Activated T-cell treated with anti-CD3 and anti-CD28 coated beads, Interleukin-2, amount 50 U/mL, for 72 hours (primary cell): ENCODE measurements at regions not wholly inside any gene's neighbourhood (a gene's known extent, or its start where the extent isn't known, plus 50 kb on each side); places are given as distances from the start of the nearest gene placed in this dataset.

Experiments
- ATAC-seq, 2 donors: fragments of 150-1000 bp; cut with Tn5 transposase; replicated peaks in 1 of 2; 2 replicates each; pipeline ENCODE4 v1.10.0; 2021; ENCODE audit warnings: moderate library complexity in 2 of 2, mild to moderate bottlenecking in 1 of 2
- DNase-seq, 2 donors: peaks; one replicate each; pipeline ENCODE4 v3.0.0; 2021 to 2022; ENCODE audit warnings: mixed read lengths in 1 of 2
- H3K27ac Mint-ChIP-seq: one replicate; pipeline ENCODE4 v1.8.0; 2022; ENCODE audit warnings: mild to moderate bottlenecking, moderate library complexity, mixed read lengths
- H3K27me3 Mint-ChIP-seq: one replicate; pipeline ENCODE4 v1.8.0; 2022; ENCODE audit warnings: low read depth, mixed read lengths
- H3K36me3 Mint-ChIP-seq, 2 donors: one replicate each; pipeline ENCODE4 v1.8.0; 2022; ENCODE audit warnings: mixed read lengths in 2 of 2, mild to moderate bottlenecking in 1 of 2; ENCODE audit not compliant: insufficient read depth in 2 of 2
- H3K4me1 Mint-ChIP-seq: one replicate; pipeline ENCODE4 v1.8.0; 2022; ENCODE audit warnings: low read depth, mixed read lengths
- H3K4me3 Mint-ChIP-seq, 2 donors: one replicate each; pipeline ENCODE4 v1.8.0; 2022; ENCODE audit warnings: mild to moderate bottlenecking in 2 of 2, mixed read lengths in 2 of 2, moderate library complexity in 2 of 2
- H3K9me3 Mint-ChIP-seq, 2 donors: one replicate each; pipeline ENCODE4 v1.8.0; 2022; ENCODE audit warnings: mixed read lengths in 2 of 2

DNA sequence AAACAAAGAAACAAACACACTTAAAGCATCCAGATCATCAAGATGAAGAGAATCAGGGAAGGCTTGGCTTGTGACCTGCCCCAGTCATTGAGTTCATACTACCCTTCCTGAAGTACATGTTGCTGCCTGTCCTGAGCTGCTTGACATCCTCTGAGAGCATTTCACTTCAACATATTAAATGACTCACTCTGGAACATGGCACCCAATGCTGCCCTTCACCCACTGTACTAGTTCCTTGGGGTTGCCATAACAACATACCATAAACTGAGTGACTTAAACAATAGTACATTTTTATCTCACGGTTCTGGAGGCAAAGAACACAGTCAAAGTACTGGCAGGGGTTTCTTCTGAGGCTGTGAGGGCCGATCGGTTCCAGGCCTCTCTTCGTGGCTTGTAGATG lies 371.3 kb downstream of the RNF144A start:
- no peaks in the 10 kb centered on the region for H3K36me3 Mint-ChIP-seq

DNA sequence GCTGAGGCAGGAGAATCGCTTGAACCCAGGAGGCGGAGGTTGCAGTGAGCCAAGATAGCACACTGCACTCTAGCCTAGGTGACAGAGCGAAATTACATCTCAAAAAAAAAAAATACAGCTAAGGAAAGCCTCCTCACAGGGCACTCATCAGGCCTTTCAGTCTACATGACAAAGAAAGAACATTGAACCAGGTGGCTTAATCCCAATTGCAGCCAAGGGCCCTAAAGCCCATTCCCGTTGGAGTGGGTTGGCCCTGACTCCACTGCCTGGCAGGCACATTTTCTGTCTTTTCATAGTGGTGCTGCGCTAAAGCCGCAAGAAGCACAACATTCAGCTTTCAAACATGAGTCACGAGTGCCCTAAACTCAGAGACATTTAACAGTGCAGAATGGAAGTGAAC lies 372.5 kb downstream of the RNF144A start:
- no peak for DNase-seq
- no peak overlapping the region for H3K27ac Mint-ChIP-seq

More for the DNA sequence above, 371.3 kb downstream of the RNF144A start:
- H3K4me3 Mint-ChIP-seq, result no peak overlapping the region
- H3K4me1 Mint-ChIP-seq, result no peaks in the 10 kb centered on the region
- no peaks in the 10 kb centered on the region for H3K9me3 Mint-ChIP-seq
- no peak for ATAC-seq
- H3K27me3 Mint-ChIP-seq, result peaks cover 4% of the 10 kb centered on the region
- no peak for DNase-seq
- H3K27ac Mint-ChIP-seq, result no peak overlapping the region

DNA sequence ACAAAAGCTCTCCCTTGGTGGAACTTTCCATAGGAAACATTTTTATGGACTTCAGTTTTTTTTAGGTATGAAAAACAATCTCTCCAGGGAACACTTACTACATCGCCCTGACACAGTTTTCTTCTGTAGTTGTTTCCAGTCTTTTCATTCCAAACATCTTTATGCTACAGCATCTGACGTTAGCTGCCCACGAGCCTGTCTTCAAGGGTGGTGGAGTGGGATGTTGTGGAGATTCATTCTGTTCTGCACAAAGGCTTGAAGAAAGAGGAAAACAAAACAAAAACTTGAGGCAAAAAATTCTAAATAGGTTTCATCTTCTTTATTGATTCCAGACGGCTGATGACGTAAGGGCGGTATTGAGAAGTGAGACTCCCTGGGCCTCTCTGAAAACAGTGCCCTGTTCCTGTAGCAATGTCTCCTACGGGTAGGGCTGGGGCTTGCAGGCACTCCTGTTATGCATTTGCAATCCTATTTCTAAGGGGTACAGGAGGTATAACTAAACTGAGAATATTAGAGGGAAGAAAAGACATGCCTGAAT lies 375.0 kb downstream of the RNF144A start:
- no peak overlapping the region for H3K4me3 Mint-ChIP-seq

More for the DNA sequence above, 372.5 kb downstream of the RNF144A start:
- Mint-ChIP-seq H3K9me3 (no peaks in the 10 kb centered on the region), H3K4me3 (no peak overlapping the region), H3K27me3 (peaks cover 9% of the 10 kb centered on the region), H3K4me1 (no peaks in the 10 kb centered on the region), H3K36me3 (no peaks in the 10 kb centered on the region)
- no peak for ATAC-seq

DNA sequence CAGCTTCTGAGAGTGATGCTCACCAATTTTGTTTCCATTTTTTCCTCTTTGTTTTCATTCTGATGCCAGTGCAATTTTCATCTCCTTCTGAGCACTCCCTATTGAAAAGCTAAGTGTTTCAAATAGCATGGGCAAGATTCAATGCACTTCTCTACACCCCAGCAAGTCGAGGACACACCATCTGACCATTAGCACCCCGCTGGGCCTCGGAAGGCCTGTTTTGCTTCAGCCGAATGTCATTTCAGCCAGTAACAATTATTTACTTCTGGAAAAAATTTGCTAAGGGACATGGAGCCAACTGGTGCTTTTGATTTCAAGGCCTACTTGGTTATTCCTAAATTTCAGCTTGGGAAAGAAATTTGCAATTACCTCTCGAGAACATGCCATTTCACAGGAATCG lies 392.4 kb downstream of the RNF144A start:
- H3K36me3 Mint-ChIP-seq, result no peaks in the 10 kb centered on the region
- ATAC-seq, result no peak
- DNase-seq, result no peak
- peaks cover 15% of the 10 kb centered on the region for H3K27me3 Mint-ChIP-seq
- no peak overlapping the region for H3K4me3 Mint-ChIP-seq
- no peak overlapping the region for H3K27ac Mint-ChIP-seq
- H3K9me3 Mint-ChIP-seq, result no peaks in the 10 kb centered on the region
- H3K4me1 Mint-ChIP-seq, result no peaks in the 10 kb centered on the region

More for the DNA sequence above, 375.0 kb downstream of the RNF144A start:
- ATAC-seq (no peak), DNase-seq (no peak)
- Mint-ChIP-seq H3K9me3 (no peaks in the 10 kb centered on the region), H3K4me1 (no peaks in the 10 kb centered on the region), H3K27ac (no peak overlapping the region), H3K27me3 (peaks cover 9% of the 10 kb centered on the region), H3K36me3 (no peaks in the 10 kb centered on the region)

DNA sequence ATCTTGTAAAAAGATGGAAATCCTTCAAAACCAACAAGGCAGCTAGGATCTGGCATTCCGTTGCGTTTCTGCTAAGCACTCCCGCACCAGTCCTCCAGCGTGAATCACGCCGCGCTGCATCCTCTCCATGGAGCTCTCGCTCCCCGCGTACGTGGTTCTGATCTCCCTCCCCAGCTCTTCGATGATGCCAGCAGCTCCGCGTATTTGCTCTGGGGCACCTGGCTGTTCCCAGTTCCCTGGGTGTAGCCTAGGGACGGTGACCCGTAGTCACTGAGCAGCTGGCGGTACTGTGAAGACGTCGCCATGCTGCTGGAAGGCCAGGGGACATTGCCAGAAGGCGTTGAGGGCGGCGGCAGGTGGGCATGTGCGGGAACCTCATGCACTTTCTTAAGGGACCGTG lies 407.5 kb downstream of the RNF144A start:
- Mint-ChIP-seq H3K27ac (no peak overlapping the region), H3K4me1 (no peaks in the 10 kb centered on the region), H3K27me3 (peaks cover 13% of the 10 kb centered on the region), H3K9me3 (no peaks in the 10 kb centered on the region), H3K36me3 (no peaks in the 10 kb centered on the region), H3K4me3 (no peak overlapping the region)
- no peak for ATAC-seq
- DNase-seq, result no peak

DNA sequence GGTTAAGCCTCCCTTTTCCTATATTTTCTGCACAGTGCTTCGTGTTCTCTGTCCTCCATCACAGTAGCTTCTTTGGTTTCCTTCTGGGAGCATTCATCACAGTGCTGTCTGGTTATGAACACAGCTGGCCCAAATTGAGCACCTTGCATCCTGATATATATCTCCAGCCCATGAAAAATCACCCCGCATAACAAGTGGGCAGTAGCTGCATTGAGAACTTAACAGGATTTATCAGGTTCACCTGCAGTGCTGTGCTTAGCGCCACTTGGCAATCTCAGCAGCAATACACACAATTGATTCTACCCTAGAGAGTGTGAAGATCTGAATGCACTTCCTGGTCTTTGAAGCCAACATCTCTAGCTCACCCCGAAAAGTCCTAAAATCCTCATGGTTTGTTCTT lies 408.0 kb downstream of the RNF144A start:
- Mint-ChIP-seq H3K9me3 (no peaks in the 10 kb centered on the region), H3K27ac (no peak overlapping the region), H3K27me3 (peaks cover 13% of the 10 kb centered on the region), H3K4me1 (no peaks in the 10 kb centered on the region), H3K4me3 (no peak overlapping the region), H3K36me3 (no peaks in the 10 kb centered on the region)
- no peak for ATAC-seq
- no peak for DNase-seq

DNA sequence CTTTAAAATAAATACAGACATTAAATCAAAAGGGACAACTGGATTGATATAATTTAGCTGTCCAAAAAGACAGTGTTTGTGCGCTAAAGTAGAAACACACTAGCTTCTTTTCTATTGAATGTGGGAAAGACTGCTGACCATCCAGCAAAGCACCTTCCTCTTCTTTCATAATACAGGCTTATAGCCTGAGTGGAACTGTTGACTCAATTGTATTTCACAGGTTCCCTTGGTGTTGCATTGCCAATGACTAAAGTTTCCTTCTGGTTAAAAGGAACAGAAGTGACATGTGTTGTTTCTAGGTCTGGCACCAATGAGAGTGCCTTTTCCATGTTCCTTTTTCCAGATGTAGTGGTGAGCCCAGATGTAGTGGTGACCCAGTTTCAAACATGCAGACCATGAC lies 412.3 kb downstream of the RNF144A start:
- peak in 1 of 2 donors; percentile 19 for ATAC-seq
- H3K27me3 Mint-ChIP-seq, result peaks cover 13% of the 10 kb centered on the region

DNA sequence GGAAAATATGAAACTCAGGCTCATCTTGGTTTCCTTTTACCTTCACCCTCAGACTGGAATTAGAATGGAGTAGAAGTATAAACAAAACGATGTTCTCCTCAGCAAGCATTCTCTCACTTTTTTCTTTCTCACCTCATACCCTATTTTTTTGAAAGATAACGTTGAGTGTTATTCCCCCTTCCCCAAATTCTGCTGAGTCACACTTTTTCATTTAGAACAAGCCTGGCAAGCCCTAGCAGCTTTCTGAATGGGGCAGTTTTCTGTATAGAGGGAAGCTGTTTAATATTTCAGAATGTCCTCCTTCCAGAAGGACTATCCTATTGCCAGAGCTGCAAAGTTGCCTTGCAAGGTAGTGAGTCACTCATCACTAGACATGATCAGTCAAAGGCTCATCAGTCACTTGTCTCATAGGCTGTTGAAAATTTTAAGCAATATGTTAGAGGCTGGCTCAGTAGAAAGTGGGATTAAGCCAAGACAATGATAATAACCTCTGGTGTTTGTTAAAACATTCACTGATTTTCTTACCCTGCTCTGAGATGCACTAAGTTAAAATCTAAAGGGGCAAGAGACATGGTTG lies 416.1 kb downstream of the RNF144A start:
- ATAC-seq (no peak), DNase-seq (no peak)
- Mint-ChIP-seq H3K27ac (no peak overlapping the region), H3K4me3 (no peak overlapping the region), H3K36me3 (no peaks in the 10 kb centered on the region), H3K4me1 (no peaks in the 10 kb centered on the region), H3K27me3 (peaks cover 18% of the 10 kb centered on the region), H3K9me3 (no peaks in the 10 kb centered on the region)

More for the DNA sequence above, 412.3 kb downstream of the RNF144A start:
- Mint-ChIP-seq H3K27ac (no peak overlapping the region), H3K4me1 (no peaks in the 10 kb centered on the region), H3K36me3 (no peaks in the 10 kb centered on the region), H3K4me3 (no peak overlapping the region), H3K9me3 (no peaks in the 10 kb centered on the region)
- no peak for DNase-seq

DNA sequence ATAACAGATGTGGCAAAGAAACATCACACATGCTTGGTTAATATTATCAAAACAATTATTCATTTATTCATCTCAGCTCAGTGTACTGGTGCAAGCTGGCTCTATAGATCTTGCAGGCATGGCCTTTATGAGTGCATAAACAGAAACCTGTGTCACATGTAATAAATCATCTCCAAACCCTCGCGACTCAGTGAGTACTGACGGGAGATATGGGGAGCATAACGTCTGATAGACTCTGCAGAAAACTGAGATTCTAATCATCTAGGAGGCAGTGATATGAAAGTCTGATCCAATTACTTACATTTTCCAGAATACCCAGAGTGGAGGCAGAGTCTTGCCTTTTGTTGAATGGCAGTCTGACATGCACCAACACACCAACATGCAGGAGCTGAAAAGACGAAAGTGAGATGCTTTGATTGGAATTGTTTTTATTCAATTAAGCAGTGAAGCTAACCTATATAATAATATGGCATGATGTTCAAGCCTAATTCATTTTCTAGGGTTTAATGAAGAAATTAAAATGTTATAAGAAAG lies 416.8 kb downstream of the RNF144A start:
- Mint-ChIP-seq H3K27me3 (peaks cover 18% of the 10 kb centered on the region), H3K4me3 (no peak overlapping the region), H3K36me3 (no peaks in the 10 kb centered on the region), H3K4me1 (no peaks in the 10 kb centered on the region), H3K9me3 (peaks cover 0 to 2% of the 10 kb centered on the region in 2 donors), H3K27ac (no peak overlapping the region)
- DNase-seq, result no peak
- ATAC-seq, result no peak

DNA sequence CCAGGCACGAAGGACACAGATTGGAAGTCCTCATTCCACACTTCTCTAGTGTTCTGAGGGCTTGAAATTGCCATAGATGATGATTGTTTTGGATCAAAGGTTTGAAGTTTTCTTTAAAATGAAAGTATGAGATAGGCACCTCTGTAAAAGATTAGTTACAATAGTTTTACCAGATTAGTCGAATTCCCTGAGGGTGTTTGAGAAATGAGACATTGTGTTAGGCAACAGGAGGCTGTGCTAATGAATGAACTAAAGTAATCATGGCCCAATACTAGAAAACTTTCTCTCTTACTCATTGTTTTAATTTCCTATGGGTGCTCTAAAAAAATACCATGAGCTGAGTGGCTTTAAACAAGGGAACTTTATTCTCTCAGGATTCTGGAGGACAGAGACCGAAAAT lies 421.7 kb downstream of the RNF144A start:
- H3K9me3 Mint-ChIP-seq, result peaks cover 0 to 2% of the 10 kb centered on the region in 2 donors
- no peaks in the 10 kb centered on the region for H3K36me3 Mint-ChIP-seq
- no peaks in the 10 kb centered on the region for H3K4me1 Mint-ChIP-seq
- no peak overlapping the region for H3K27ac Mint-ChIP-seq
- peaks cover 15% of the 10 kb centered on the region for H3K27me3 Mint-ChIP-seq
- DNase-seq (no peak), ATAC-seq (no peak)
- H3K4me3 Mint-ChIP-seq, result no peak overlapping the region

DNA sequence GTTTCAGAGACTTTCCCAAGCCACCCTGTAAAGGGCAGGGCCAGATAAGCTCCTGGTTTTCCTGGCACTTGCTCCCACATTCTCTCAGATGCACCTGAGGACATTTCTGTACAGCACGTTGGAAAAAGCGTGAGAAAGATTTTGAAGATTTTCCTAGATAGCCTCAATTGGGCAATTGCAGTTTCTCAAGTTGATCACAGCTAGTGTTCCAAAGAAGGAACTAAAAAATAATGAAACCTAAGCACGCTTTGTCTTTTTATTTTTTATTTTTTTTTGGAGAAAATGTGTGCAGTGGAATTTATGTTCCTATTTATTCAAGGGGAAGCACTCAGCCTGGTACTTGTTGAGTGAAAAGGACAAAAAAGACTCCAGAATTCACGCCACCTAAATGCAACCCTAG lies 429.1 kb downstream of the RNF144A start:
- no peaks in the 10 kb centered on the region for H3K36me3 Mint-ChIP-seq

DNA sequence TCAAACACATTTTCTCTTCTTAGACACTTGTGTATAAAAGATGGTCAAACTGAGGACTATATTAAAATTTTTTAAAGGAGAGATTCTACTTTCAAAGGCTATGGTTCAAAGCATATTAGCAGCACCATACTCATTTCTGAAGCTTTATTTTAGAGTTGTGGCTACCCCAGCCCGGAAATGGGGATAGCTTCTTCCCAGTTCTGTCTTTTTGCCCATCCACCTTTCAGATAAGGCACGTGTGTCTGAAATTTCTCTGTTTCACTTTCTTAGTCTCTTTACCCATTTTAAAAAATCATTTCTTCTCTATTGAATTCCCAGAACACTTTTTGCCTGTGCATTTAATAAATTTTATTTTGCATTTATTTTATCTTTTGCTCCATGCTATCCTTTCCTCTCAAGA lies 431.5 kb downstream of the RNF144A start:
- Mint-ChIP-seq H3K27ac (no peak overlapping the region), H3K36me3 (no peaks in the 10 kb centered on the region), H3K27me3 (no peaks in the 10 kb centered on the region), H3K4me1 (no peaks in the 10 kb centered on the region), H3K4me3 (no peak overlapping the region), H3K9me3 (no peaks in the 10 kb centered on the region)
- DNase-seq (no peak), ATAC-seq (no peak)

More for the DNA sequence above, 429.1 kb downstream of the RNF144A start:
- DNase-seq (no peak), ATAC-seq (no peak)
- Mint-ChIP-seq H3K4me1 (no peaks in the 10 kb centered on the region), H3K4me3 (no peak overlapping the region), H3K27me3 (no peaks in the 10 kb centered on the region), H3K9me3 (no peaks in the 10 kb centered on the region), H3K27ac (no peak overlapping the region)

DNA sequence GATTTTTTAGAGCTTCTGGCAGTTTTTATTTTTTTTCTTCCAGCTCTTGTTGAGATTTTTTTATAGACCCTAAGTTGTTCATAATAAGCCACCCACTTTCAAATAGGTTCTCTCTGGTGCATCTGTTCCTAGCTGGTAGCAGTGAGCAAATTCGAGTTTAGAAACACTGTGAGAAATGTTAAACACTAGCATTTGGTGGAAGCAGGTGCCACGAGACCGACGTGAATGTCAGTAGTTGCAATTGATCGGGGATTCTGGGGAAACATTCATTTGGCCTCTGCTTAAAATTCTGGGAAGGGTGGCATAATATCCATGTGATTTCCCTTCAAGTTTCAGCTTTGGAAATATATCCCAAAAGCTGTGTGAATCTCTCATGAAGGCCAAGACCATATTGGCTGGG lies 435.0 kb downstream of the RNF144A start:
- DNase-seq (no peak), ATAC-seq (no peak)
- Mint-ChIP-seq H3K27ac (no peak overlapping the region), H3K36me3 (no peaks in the 10 kb centered on the region), H3K27me3 (no peaks in the 10 kb centered on the region), H3K4me3 (no peak overlapping the region), H3K9me3 (no peaks in the 10 kb centered on the region), H3K4me1 (no peaks in the 10 kb centered on the region)

DNA sequence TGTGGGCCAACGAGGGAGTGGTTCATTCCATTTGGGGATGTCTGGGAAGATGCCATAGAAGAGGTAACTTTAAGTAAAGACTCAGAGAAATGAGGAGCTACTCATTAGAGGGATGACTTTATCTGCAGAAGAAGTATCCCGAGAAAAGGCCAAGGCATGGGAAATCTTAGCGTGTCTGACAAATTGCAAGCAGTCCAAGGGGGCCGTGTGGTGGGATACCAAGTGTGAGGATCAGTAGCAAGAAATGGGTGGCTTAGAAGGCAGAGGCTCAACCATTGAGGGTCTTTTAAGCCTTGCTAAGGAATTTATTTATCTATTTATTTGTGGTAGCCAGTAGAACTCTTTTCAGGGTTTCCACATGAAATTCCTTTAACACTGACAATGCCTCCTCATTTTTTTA lies 436.4 kb downstream of the RNF144A start:
- DNase-seq, result no peak
- H3K27ac Mint-ChIP-seq, result no peak overlapping the region
- no peak for ATAC-seq
- no peak overlapping the region for H3K4me3 Mint-ChIP-seq
- no peaks in the 10 kb centered on the region for H3K4me1 Mint-ChIP-seq
- H3K9me3 Mint-ChIP-seq, result no peaks in the 10 kb centered on the region
- no peaks in the 10 kb centered on the region for H3K36me3 Mint-ChIP-seq
- no peaks in the 10 kb centered on the region for H3K27me3 Mint-ChIP-seq
